ENCODE measurements at regions not wholly inside any gene's neighbourhood (a gene's known extent, or its start where the extent isn't known, plus 50 kb on each side); places are given as distances from the start of the nearest gene placed in this dataset.
"Not testable (repeated sequence)": the region's sequence is repeated elsewhere in the genome, so short reads cannot be mapped to it uniquely, and the experiment has no call there.

GRCh38 chr12:91639327-91639726 lies 456.7 kb upstream of the DCN start:
- H3K4me3 ChIP-seq (ENCODE audit: low read depth, low read length, poor library complexity, severe bottlenecking): no peak overlapping the region
- POLR2A ChIA-PET (ENCODE audit: low non-redundant PET): no interaction called here
- no TSS peak for BruUV-seq (replicated peaks)
- H3K36me3 ChIP-seq (ENCODE audit: insufficient read depth, low read length, poor library complexity, severe bottlenecking): no peaks in the 10 kb centered on the region
- CTCF ChIA-PET: no interaction called here
- H3K4me1 ChIP-seq (ENCODE audit: insufficient read depth, low read length, poor library complexity, severe bottlenecking): no peaks in the 10 kb centered on the region
- no peaks in the 10 kb centered on the region for H3K27me3 ChIP-seq (replicated peaks; ENCODE audit: insufficient read depth, low read depth, low read length, poor library complexity)
- DNase-seq (ENCODE audit: low spot score): no peak
- H3K27ac ChIP-seq (ENCODE audit: low read depth, low read length, poor library complexity, severe bottlenecking): no peak overlapping the region
- no peaks in the 10 kb centered on the region for H3K9me3 ChIP-seq (ENCODE audit: low read depth, low read length, poor library complexity, severe bottlenecking)
- TF ChIP-seq EZH2 (IDR thresholded peaks at IDR 0.05; ENCODE audit: borderline replicate concordance, low read depth, low read length, poor library complexity, severe bottlenecking) (no peak), CTCF (conservative IDR thresholded peaks at IDR 0.05; ENCODE audit: low read depth, low read length) (no peak)
- intact Hi-C loops (cut with micrococcal nuclease; ENCODE audit: unreplicated experiment): no loop called here

GRCh38 chr12:91637789-91638624 lies 455.4 kb upstream of the DCN start:
- TF ChIP-seq CTCF (conservative IDR thresholded peaks at IDR 0.05; ENCODE audit: low read depth, low read length): no peak
- no peak for TF ChIP-seq EZH2 (IDR thresholded peaks at IDR 0.05; ENCODE audit: borderline replicate concordance, low read depth, low read length, poor library complexity, severe bottlenecking)
- DNase-seq (ENCODE audit: low spot score): no peak
- Histone ChIP-seq H3K27ac (ENCODE audit: low read depth, low read length, poor library complexity, severe bottlenecking) (no peak overlapping the region), H3K4me1 (ENCODE audit: insufficient read depth, low read length, poor library complexity, severe bottlenecking) (no peaks in the 10 kb centered on the region), H3K36me3 (ENCODE audit: insufficient read depth, low read length, poor library complexity, severe bottlenecking) (no peaks in the 10 kb centered on the region), H3K9me3 (ENCODE audit: low read depth, low read length, poor library complexity, severe bottlenecking) (no peaks in the 10 kb centered on the region), H3K27me3 (replicated peaks; ENCODE audit: insufficient read depth, low read depth, low read length, poor library complexity) (no peaks in the 10 kb centered on the region), H3K4me3 (ENCODE audit: low read depth, low read length, poor library complexity, severe bottlenecking) (no peak overlapping the region)
- no TSS peak for BruUV-seq (replicated peaks)
- ChIA-PET POLR2A (ENCODE audit: low non-redundant PET) (no interaction called here), CTCF (no interaction called here)
- intact Hi-C loops (cut with micrococcal nuclease; ENCODE audit: unreplicated experiment): no loop called here

- intact Hi-C loops (cut with micrococcal nuclease; ENCODE audit: unreplicated experiment): no loop called here
- H3K4me3 ChIP-seq (ENCODE audit: low read depth, low read length, poor library complexity, severe bottlenecking): no peak overlapping the region
- no peak overlapping the region for H3K27ac ChIP-seq (ENCODE audit: low read depth, low read length, poor library complexity, severe bottlenecking)
- TF ChIP-seq CTCF (conservative IDR thresholded peaks at IDR 0.05; ENCODE audit: low read depth, low read length) (no peak), EZH2 (IDR thresholded peaks at IDR 0.05; ENCODE audit: borderline replicate concordance, low read depth, low read length, poor library complexity, severe bottlenecking) (no peak)
- H3K9me3 ChIP-seq (ENCODE audit: low read depth, low read length, poor library complexity, severe bottlenecking): no peaks in the 10 kb centered on the region
- H3K27me3 ChIP-seq (replicated peaks; ENCODE audit: insufficient read depth, low read depth, low read length, poor library complexity): no peaks in the 10 kb centered on the region
- H3K36me3 ChIP-seq (ENCODE audit: insufficient read depth, low read length, poor library complexity, severe bottlenecking): no peaks in the 10 kb centered on the region
- CTCF ChIA-PET: no interaction called here
- no peak for DNase-seq (ENCODE audit: low spot score)
- no TSS peak for BruUV-seq (replicated peaks)
- POLR2A ChIA-PET (ENCODE audit: low non-redundant PET): no interaction called here
- H3K4me1 ChIP-seq (ENCODE audit: insufficient read depth, low read length, poor library complexity, severe bottlenecking): no peaks in the 10 kb centered on the region
Measured at GRCh38 chr12:91636721-91637120, 454.1 kb upstream of the DCN start.

- intact Hi-C loops (cut with micrococcal nuclease; ENCODE audit: unreplicated experiment); POLR2A ChIA-PET (ENCODE audit: low non-redundant PET): not testable (repeated sequence)
Measured at GRCh38 chr12:91634386-91634713, 451.7 kb upstream of the DCN start.

More at GRCh38 chr12:91634386-91634713, 451.7 kb upstream of the DCN start:
- H3K4me3 ChIP-seq (ENCODE audit: low read depth, low read length, poor library complexity, severe bottlenecking); H3K36me3 ChIP-seq (ENCODE audit: insufficient read depth, low read length, poor library complexity, severe bottlenecking); H3K27me3 ChIP-seq (replicated peaks; ENCODE audit: insufficient read depth, low read depth, low read length, poor library complexity); H3K9me3 ChIP-seq (ENCODE audit: low read depth, low read length, poor library complexity, severe bottlenecking); DNase-seq (ENCODE audit: low spot score); H3K4me1 ChIP-seq (ENCODE audit: insufficient read depth, low read length, poor library complexity, severe bottlenecking); BruUV-seq (replicated peaks); H3K27ac ChIP-seq (ENCODE audit: low read depth, low read length, poor library complexity, severe bottlenecking); CTCF ChIA-PET: not testable (repeated sequence)

All from A673 (cell line).